ENCODE measurements at regions not wholly inside any gene's neighbourhood (a gene's known extent, or its start where the extent isn't known, plus 50 kb on each side); places are given as distances from the start of the nearest gene placed in this dataset.

- CTCF ChIA-PET, result no interaction called here
- H3K36me3 ChIP-seq (ENCODE audit: low read depth), result no peaks in the 10 kb centered on the region
- BruUV-seq (replicated peaks), result no TSS peak
These were observed 522.5 kb downstream of the CD83 start for GRCh38 chr6:14639983-14640599.

GRCh38 chr6:14640631-14641030, 523.1 kb downstream of the CD83 start:
- no peaks in the 10 kb centered on the region for H3K27me3 ChIP-seq (ENCODE audit: insufficient read depth, low read depth)
- TF ChIP-seq CTCF (conservative IDR thresholded peaks at IDR 0.05) (no peak), EZH2 (IDR thresholded peaks at IDR 0.05; ENCODE audit: low read depth) (no peak)
- CTCF ChIA-PET, result no interaction called here

More at GRCh38 chr6:14639983-14640599, 522.5 kb downstream of the CD83 start:
- Histone ChIP-seq H3F3A (ENCODE audit: insufficient read depth, low read depth) (no peaks in the 10 kb centered on the region), H4K20me1 (ENCODE audit: insufficient read depth) (no peaks in the 10 kb centered on the region), H3K9me3 (ENCODE audit: insufficient read depth, low read depth) (no peaks in the 10 kb centered on the region), H2AFZ (no peak overlapping the region), H3K4me2 (no peak overlapping the region), H3K27me3 (ENCODE audit: insufficient read depth, low read depth) (no peaks in the 10 kb centered on the region), H3K4me3 (no peak overlapping the region), H3K4me1 (replicated peaks; ENCODE audit: insufficient read depth) (no peaks in the 10 kb centered on the region), H3K79me2 (ENCODE audit: low read depth) (no peaks in the 10 kb centered on the region), H3K27ac (no peak overlapping the region), H3K9me2 (ENCODE audit: insufficient read depth) (no peaks in the 10 kb centered on the region)
- POLR2A ChIA-PET (ENCODE audit: unreplicated experiment), result no interaction called here
- no peak for TF ChIP-seq EZH2 (IDR thresholded peaks at IDR 0.05; ENCODE audit: low read depth)
- no peak for TF ChIP-seq CTCF (conservative IDR thresholded peaks at IDR 0.05)
- DNase-seq, result no peak
- intact Hi-C loops (cut with micrococcal nuclease; ENCODE audit: unreplicated experiment), result no loop called here

GRCh38 chr6:14641423-14642135, 524.0 kb downstream of the CD83 start:
- Histone ChIP-seq H3K9me3 (ENCODE audit: insufficient read depth, low read depth) (no peaks in the 10 kb centered on the region), H3K27me3 (ENCODE audit: insufficient read depth, low read depth) (no peaks in the 10 kb centered on the region), H3K4me2 (no peak overlapping the region), H3K36me3 (ENCODE audit: low read depth) (no peaks in the 10 kb centered on the region), H4K20me1 (ENCODE audit: insufficient read depth) (no peaks in the 10 kb centered on the region), H3K4me3 (no peak overlapping the region), H3K4me1 (replicated peaks; ENCODE audit: insufficient read depth) (no peaks in the 10 kb centered on the region), H3K27ac (no peak overlapping the region), H3K79me2 (ENCODE audit: low read depth) (no peaks in the 10 kb centered on the region), H3F3A (ENCODE audit: insufficient read depth, low read depth) (no peaks in the 10 kb centered on the region), H2AFZ (no peak overlapping the region), H3K9me2 (ENCODE audit: insufficient read depth) (no peaks in the 10 kb centered on the region)
- TF ChIP-seq EZH2 (IDR thresholded peaks at IDR 0.05; ENCODE audit: low read depth) (no peak), CTCF (conservative IDR thresholded peaks at IDR 0.05) (no peak)
- no TSS peak for BruUV-seq (replicated peaks)
- POLR2A ChIA-PET (ENCODE audit: unreplicated experiment), result no interaction called here
- CTCF ChIA-PET, result no interaction called here
- intact Hi-C loops (cut with micrococcal nuclease; ENCODE audit: unreplicated experiment), result no loop called here
- DNase-seq, result no peak

More at GRCh38 chr6:14640631-14641030, 523.1 kb downstream of the CD83 start:
- no peaks in the 10 kb centered on the region for H3K36me3 ChIP-seq (ENCODE audit: low read depth)
- intact Hi-C loops (cut with micrococcal nuclease; ENCODE audit: unreplicated experiment), result no loop called here
- BruUV-seq (replicated peaks), result no TSS peak
- H3K79me2 ChIP-seq (ENCODE audit: low read depth), result no peaks in the 10 kb centered on the region
- H3K27ac ChIP-seq, result no peak overlapping the region
- no peak overlapping the region for H2AFZ ChIP-seq
- H3K4me2 ChIP-seq, result no peak overlapping the region
- no peaks in the 10 kb centered on the region for H3K9me2 ChIP-seq (ENCODE audit: insufficient read depth)
- no peak overlapping the region for H3K4me3 ChIP-seq
- no peaks in the 10 kb centered on the region for H4K20me1 ChIP-seq (ENCODE audit: insufficient read depth)
- no peaks in the 10 kb centered on the region for H3K9me3 ChIP-seq (ENCODE audit: insufficient read depth, low read depth)
- no peak for DNase-seq
- no peaks in the 10 kb centered on the region for H3F3A ChIP-seq (ENCODE audit: insufficient read depth, low read depth)
- POLR2A ChIA-PET (ENCODE audit: unreplicated experiment), result no interaction called here
- H3K4me1 ChIP-seq (replicated peaks; ENCODE audit: insufficient read depth), result no peaks in the 10 kb centered on the region
